Activated gamma-delta T cell treated with anti-CD3 and anti-CD28 coated beads, Interleukin-2, amount 50 U/mL, for 16 hours (primary cell): ENCODE measurements at regions not wholly inside any gene's neighbourhood (a gene's known extent, or its start where the extent isn't known, plus 50 kb on each side); places are given as distances from the start of the nearest gene placed in this dataset.
"Not testable (repeated sequence)": the region's sequence is repeated elsewhere in the genome, so short reads cannot be mapped to it uniquely, and the experiment has no call there.

Experiments
- DNase-seq: peaks from one replicate; pipeline ENCODE4 v3.0.0-alpha.2; 2020; ENCODE audit warnings: low read depth

- DNase-seq, result no peak
Measured at GRCh38 chrX:131826572-131826971, 196.5 kb upstream of the STK26 start.

DNA sequence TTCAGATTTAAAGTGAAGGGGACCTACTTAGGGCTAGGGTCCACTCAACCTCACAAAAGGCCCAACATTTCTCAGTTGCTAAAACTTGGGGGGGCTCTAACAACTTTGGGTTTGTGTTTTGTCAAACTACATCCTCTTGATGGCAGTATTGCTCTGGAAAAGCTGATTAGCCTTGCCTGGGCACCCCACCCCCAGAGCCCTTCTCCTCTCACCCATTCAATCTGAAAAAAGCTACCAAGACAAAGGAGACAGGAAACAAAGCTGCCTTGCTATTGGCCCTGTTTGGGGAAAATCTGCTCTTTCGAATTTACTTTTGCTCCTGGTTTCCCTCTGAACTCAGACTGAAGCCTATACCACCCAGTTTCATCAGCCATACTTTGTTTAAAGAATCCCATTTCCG, 195.2 kb upstream of the STK26 start:
- DNase-seq, result no peak

DNA sequence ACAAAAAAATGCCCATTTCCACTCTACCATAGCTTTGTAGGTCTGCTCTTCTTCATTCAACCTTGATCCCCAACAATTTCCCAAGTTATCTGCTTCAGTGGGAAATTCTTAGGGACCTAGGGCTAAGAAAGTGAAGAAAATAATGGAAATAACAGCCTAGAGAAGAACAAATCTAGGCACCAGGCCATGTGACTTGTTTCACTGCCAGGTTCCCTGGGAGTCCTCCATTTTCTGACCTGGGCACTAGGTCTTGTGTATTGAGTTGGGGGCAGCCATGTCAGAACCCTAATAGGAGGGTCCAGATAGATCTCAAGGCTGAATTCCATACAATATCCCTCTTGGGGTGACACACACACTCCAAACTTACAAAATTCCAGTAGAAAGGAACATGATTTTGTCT, 194.6 kb upstream of the STK26 start:
- no peak for DNase-seq

GRCh38 chrX:131830400-131831184, 192.5 kb upstream of the STK26 start:
- DNase-seq, result no peak

DNA sequence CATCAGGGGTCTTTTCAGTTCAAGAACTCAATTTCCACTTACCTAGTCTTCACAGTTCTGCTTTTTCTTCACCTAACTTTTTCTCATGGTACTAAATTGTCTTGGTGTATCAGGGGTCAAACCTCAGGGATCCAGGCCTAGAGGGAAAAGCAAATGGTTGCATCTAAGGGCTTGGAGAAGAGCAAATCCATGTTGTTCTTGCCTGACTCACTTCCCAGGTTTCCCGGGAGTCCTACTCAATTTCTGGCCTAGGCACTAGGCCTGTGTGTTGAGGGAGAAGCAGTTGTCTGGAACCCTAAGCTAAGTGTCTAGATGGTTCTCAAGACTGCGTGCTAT, 191.9 kb upstream of the STK26 start:
- DNase-seq, result no peak

GRCh38 chrX:131836161-131836560, 186.9 kb upstream of the STK26 start:
- DNase-seq, result no peak

DNA sequence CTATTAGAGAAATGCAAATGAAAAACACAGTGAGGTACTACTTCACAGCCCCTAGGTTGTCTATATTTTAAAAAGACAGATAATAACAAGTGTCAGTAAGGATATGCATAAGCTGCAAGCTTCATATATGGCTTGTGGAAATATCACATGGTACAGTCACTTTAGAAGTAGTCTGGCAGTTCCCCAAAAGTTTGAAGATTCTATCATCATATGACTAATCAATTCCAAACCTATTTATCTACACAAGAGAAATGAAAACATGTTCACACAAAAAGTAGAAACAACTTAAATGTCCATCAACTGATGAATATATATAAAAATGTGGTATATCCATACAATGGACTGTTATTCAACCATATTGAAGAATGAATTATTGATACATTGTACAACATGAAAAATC, 185.8 kb upstream of the STK26 start:
- no peak for DNase-seq

- DNase-seq, result no peak
Measured at GRCh38 chrX:131840799-131841495, 182.2 kb upstream of the STK26 start.

GRCh38 chrX:131841496-131842437, 181.3 kb upstream of the STK26 start:
- no peak for DNase-seq

- DNase-seq, result no peak
Measured at GRCh38 chrX:131843987-131844386, 179.1 kb upstream of the STK26 start.

- no peak for DNase-seq
Measured at GRCh38 chrX:131845201-131845600, 177.9 kb upstream of the STK26 start.

DNA sequence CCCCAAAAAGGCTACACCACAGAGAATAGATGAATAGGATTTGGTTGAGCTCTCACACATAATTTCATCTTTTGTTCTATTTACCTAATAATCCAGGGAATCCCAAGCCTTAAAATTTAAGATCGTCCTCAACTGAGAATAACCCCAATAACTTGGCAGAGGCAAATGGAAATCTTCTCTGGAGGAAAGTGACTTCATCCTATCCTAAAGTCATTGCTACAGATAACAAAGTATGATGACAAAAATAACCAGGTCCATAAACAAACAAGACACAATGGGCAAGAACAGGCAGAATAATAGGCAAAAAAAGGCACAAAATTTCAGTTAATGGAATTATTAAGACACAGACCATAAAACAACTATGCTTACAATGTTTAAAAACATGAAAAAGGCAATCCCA, 177.3 kb upstream of the STK26 start:
- DNase-seq, result no peak

GRCh38 chrX:131850964-131851363, 172.1 kb upstream of the STK26 start:
- not testable (repeated sequence) for DNase-seq

DNA sequence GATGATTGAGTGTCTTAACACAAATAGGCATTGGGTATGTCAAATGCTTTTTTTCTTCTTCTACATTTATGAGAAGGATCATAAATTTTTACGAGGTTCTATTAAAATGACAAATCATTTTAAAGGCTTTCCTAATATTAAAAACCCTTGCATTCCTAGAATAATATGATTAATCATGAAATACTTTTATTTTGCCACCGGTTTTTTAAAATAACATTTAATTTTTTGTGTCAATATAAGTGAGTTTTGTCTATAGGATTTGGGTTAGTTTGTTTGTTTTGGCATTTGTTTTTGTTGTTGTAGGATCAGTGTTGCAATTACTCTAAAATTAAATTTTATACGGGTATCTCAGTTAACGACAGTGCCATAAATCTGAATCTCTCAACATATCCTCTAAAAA, 169.7 kb upstream of the STK26 start:
- DNase-seq, result no peak

GRCh38 chrX:131854581-131854980, 168.5 kb upstream of the STK26 start:
- DNase-seq, result no peak

GRCh38 chrX:131861088-131861787, 161.9 kb upstream of the STK26 start:
- no peak for DNase-seq

- DNase-seq, result no peak
Measured at GRCh38 chrX:131862321-131862720, 160.8 kb upstream of the STK26 start.

DNA sequence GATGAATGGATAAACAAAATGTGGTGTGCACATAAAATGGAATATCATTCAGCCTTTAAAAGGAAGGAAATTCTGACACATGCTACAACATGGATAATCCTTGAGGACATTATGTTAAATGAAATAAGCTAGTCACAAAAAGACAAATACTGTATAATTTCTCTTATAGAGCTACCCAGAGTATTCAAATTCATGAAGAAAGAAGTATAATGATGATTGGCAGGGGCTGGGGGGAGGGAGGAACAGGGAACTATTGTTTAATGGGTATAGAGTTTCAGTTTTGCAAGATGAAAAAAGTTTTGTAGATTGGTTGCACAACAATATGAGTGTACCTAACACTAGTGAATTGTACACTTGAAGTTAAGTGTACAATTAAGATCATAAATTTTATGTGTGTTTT, 153.9 kb upstream of the STK26 start:
- no peak for DNase-seq

- no peak for DNase-seq
Measured at GRCh38 chrX:131874300-131874699, 148.8 kb upstream of the STK26 start.

GRCh38 chrX:131875827-131876226, 147.3 kb upstream of the STK26 start:
- DNase-seq, result not testable (repeated sequence)

DNA sequence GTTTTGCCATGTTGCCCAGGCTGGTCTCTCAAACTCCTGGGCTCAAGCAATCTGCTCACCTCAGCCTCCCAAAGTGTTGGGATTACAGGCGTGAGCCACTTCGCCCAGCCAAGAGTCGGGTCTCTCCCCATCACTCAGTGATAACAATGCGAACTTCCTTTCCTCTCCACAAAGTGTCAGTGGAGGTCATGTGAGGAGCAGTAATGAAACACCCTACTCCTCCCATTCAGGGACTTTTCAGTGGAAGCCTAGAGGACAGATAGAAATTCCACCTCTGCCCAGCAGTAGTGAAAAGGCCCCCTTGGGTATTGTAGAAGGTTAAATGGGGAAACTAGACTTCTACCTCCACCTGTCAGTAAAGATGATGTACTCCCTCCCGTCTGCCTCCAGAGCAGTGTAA, 141.9 kb upstream of the STK26 start:
- no peak for DNase-seq

DNA sequence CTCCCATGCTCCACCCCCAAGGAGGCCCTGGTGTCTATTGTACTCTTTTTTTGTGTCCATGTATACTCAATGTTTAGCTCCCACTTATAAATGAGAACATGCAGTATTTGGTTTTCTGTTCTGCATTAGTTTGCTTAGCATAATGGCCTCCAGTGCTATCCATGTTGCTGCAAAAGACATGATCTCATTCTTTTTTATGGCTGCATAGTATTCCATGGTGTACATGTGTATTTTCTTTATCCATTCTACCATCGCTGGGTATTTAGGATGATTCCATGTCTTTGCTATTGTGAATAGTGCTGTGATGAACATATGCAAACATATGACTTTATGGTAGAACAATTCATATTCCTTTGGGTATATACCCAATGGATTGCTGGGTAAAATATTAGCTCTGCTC, 138.1 kb upstream of the STK26 start:
- DNase-seq, result not testable (repeated sequence)
